Loucy (cell line): ENCODE measurements at regions not wholly inside any gene's neighbourhood (a gene's known extent, or its start where the extent isn't known, plus 50 kb on each side); places are given as distances from the start of the nearest gene placed in this dataset.
"Not testable (repeated sequence)": the region's sequence is repeated elsewhere in the genome, so short reads cannot be mapped to it uniquely, and the experiment has no call there.

Experiments
- H2AFZ ChIP-seq: fragments of 200-600 bp; sonication (generic); 2 replicates; pipeline ENCODE4 v1.6.0; 2016; ENCODE audit warnings: antibody characterized with exemption, mild to moderate bottlenecking, low read length, moderate library complexity
- H3F3A ChIP-seq: fragments of 200-600 bp; 2 replicates; pipeline ENCODE4 v1.6.0; 2016; ENCODE audit warnings: antibody characterized with exemption, low read depth, mild to moderate bottlenecking
- H3K27me3 ChIP-seq: fragments of 200-600 bp; sonication (generic); 2 replicates; pipeline ENCODE4 v1.6.1; 2014; ENCODE audit warnings: low read length, mild to moderate bottlenecking; ENCODE audit not compliant: insufficient read depth, poor library complexity, severe bottlenecking
- H3K36me3 ChIP-seq: fragments of 200-600 bp; sonication (generic); 2 replicates; pipeline ENCODE4 v1.6.1; 2016; ENCODE audit warnings: low read length; ENCODE audit not compliant: insufficient read depth
- H3K4me1 ChIP-seq: fragments of 200-600 bp; sonication (generic); 2 replicates; pipeline ENCODE4 v1.5.1; 2014; ENCODE audit warnings: low read length, mild to moderate bottlenecking; ENCODE audit not compliant: insufficient read depth, poor library complexity, severe bottlenecking
- H3K4me2 ChIP-seq: fragments of 200-600 bp; sonication (generic); 2 replicates; pipeline ENCODE4 v1.6.0; 2014; ENCODE audit warnings: antibody characterized with exemption, low read length, low read depth, mild to moderate bottlenecking; ENCODE audit not compliant: poor library complexity, severe bottlenecking
- H3K4me3 ChIP-seq: fragments of 200-600 bp; sonication (generic); 2 replicates; pipeline ENCODE4 v1.5.1; 2014; ENCODE audit warnings: low read length, mild to moderate bottlenecking, mixed read lengths; ENCODE audit not compliant: poor library complexity, severe bottlenecking
- H3K79me2 ChIP-seq: fragments of 200-600 bp; sonication (generic); 2 replicates; pipeline ENCODE4 v1.6.1; 2014; ENCODE audit warnings: low read length; ENCODE audit not compliant: insufficient read depth
- H3K9ac ChIP-seq: fragments of 200-600 bp; sonication (generic); 2 replicates; pipeline ENCODE4 v1.6.0; 2014; ENCODE audit warnings: mild to moderate bottlenecking, low read depth, low read length, moderate library complexity; ENCODE audit not compliant: poor library complexity, severe bottlenecking
- H3K9me2 ChIP-seq: fragments of 200-600 bp; sonication (generic); replicated peaks from 2 replicates; pipeline ENCODE4 v1.6.1; 2016; ENCODE audit warnings: low read depth, low read length, mixed read lengths
- H3K9me3 ChIP-seq: fragments of 200-600 bp; sonication (generic); 2 replicates; pipeline ENCODE4 v1.6.1; 2014; ENCODE audit warnings: mild to moderate bottlenecking, antibody characterized with exemption, low read length, low read depth; ENCODE audit not compliant: insufficient read depth
- H4K20me1 ChIP-seq: fragments of 200-600 bp; sonication (generic); 2 replicates; pipeline ENCODE4 v1.6.0; 2014; ENCODE audit warnings: antibody characterized with exemption, low read length, mild to moderate bottlenecking; ENCODE audit not compliant: insufficient read depth, poor library complexity, severe bottlenecking
- EZH2phosphoT487 ChIP-seq: fragments of 200-600 bp; IDR thresholded peaks from 2 replicates; pipeline ENCODE4 v1.6.1; 2018; ENCODE audit warnings: antibody characterized with exemption, mild to moderate bottlenecking, moderate library complexity, borderline replicate concordance
- TF ChIP-seq, protein P1 (sequence below): fragments of 200-600 bp; sonication (generic); conservative IDR thresholded peaks from 2 replicates; pipeline ENCODE4 v1.5.1; 2014; ENCODE audit warnings: mild to moderate bottlenecking, antibody characterized with exemption, low read length

DNA sequence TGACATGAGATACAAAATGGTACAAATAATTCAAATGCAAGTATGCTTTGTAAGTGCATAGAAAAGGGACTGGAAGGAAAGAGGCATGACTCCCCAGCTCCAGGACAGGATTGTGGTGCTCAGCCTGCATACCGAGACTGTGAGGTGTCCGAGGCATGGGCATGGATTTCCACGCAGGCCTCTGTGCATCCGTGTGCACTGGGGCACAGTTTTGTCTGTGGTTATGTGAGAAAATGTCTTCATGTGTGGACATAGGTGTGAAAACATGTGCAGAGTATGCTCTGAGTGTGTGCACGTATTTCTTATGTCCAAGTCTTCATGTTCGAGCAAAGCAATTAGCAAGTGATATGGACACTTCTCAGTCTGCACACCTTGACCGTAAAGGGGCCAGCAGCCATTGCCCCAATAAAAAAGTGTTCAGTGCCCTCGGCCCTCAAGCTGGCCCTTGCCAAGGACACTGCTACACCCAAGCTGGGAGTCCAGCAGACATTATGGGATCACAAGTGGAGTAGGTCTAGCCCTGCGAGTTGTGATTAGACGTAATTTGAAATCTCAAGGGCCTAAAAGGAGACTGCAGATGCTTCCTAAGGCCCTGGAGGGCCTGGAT lies 120.7 kb downstream of the CYP26B1 start:
- Histone ChIP-seq H2AFZ (no peak overlapping the region), H3K4me2 (no peak overlapping the region), H3K9ac (no peak overlapping the region), H3F3A (no peaks in the 10 kb centered on the region), H3K9me2 (no peaks in the 10 kb centered on the region), H3K36me3 (no peaks in the 10 kb centered on the region), H3K4me1 (no peaks in the 10 kb centered on the region), H4K20me1 (no peaks in the 10 kb centered on the region), H3K79me2 (no peaks in the 10 kb centered on the region), H3K9me3 (no peaks in the 10 kb centered on the region; the same call in 1 of the 2 replicates), H3K4me3 (no peak overlapping the region), H3K27me3 (no peaks in the 10 kb centered on the region)
- TF ChIP-seq EZH2phosphoT487, result no peak
- TF ChIP-seq, protein P1, sequence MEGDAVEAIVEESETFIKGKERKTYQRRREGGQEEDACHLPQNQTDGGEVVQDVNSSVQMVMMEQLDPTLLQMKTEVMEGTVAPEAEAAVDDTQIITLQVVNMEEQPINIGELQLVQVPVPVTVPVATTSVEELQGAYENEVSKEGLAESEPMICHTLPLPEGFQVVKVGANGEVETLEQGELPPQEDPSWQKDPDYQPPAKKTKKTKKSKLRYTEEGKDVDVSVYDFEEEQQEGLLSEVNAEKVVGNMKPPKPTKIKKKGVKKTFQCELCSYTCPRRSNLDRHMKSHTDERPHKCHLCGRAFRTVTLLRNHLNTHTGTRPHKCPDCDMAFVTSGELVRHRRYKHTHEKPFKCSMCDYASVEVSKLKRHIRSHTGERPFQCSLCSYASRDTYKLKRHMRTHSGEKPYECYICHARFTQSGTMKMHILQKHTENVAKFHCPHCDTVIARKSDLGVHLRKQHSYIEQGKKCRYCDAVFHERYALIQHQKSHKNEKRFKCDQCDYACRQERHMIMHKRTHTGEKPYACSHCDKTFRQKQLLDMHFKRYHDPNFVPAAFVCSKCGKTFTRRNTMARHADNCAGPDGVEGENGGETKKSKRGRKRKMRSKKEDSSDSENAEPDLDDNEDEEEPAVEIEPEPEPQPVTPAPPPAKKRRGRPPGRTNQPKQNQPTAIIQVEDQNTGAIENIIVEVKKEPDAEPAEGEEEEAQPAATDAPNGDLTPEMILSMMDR, result no peak

DNA sequence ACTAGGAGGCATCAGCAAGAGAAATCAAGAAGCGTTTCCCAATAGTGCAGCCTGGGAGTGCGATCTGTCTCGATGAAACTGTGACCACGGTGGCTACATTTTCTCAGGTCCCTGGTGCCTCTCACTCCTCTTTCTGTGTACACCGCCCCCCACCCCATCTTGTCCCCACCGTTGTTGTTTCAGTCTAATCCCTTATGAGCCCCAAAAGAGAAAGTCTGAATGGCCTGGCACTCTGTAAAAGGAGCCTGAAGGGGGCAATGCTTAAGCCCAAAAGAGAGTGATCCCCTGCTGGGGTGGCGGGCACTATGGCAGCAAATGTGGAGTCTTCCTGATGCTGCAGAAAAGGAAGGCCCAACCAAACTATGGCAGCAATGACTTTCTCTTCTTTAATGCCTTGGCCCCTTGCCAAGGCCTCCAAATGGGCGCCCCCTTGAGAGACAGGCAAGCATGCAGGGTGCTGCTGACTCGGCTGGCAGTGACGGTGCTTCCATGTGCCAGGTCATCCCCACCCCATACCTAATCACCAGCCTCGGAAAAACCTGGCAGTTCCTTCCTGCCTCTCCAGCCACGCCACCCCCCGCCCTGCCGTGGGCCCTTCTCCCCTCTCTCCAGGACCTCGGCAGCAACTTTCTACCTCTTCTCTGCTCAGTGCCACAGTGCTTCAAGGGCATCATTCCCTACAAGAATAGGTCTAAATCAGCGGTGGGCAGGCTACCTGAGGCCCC lies 123.0 kb downstream of the CYP26B1 start:
- Histone ChIP-seq H3K4me3 (no peak overlapping the region), H3K36me3 (no peaks in the 10 kb centered on the region), H3K27me3 (no peaks in the 10 kb centered on the region), H3K4me1 (no peaks in the 10 kb centered on the region), H3F3A (no peaks in the 10 kb centered on the region), H3K9me3 (no peaks in the 10 kb centered on the region; the same call in 1 of the 2 replicates), H3K79me2 (no peaks in the 10 kb centered on the region), H3K4me2 (no peak overlapping the region), H4K20me1 (no peaks in the 10 kb centered on the region), H3K9me2 (no peaks in the 10 kb centered on the region), H2AFZ (no peak overlapping the region), H3K9ac (no peak overlapping the region)
- TF ChIP-seq, protein P1, result no peak
- TF ChIP-seq EZH2phosphoT487, result no peak

DNA sequence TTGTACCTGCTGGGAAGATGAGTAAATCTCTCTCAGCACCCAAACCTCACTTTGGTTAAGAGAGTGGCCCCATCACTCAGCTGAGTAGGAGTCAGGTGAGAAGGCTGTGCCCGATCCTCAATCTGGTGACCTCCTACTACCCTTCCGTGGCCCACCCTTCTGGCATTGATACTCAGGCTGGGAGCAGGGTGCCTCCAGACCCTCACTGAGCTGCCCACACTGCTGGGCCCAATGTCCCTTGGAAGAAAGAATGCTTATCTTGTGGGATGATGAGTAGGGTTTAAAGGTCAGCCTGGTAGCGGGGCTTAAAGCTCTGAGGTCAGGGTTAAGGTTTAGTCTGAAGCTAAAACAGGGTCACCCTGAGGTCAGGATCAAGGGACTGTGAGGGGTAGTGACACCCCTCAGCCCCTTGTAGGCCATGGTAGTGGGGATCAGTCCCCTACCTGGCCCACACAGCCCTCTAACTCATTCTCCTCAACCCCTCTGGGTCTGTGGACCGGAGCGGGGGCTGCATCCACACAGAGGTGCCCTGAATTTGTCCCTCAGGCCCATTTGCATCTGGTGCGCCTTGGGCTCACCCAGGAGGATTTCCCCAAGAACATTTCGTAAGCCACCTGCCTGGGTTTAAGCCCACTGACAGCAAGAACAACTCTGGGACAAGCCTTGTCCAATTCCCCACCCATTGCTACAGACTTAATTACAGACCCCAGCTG lies 123.8 kb downstream of the CYP26B1 start:
- Histone ChIP-seq H4K20me1 (no peaks in the 10 kb centered on the region), H3K9ac (no peak overlapping the region), H3F3A (no peaks in the 10 kb centered on the region), H3K79me2 (no peaks in the 10 kb centered on the region), H3K4me3 (no peak overlapping the region), H3K36me3 (no peaks in the 10 kb centered on the region), H3K9me3 (no peaks in the 10 kb centered on the region; the same call in 1 of the 2 replicates), H3K27me3 (no peaks in the 10 kb centered on the region), H2AFZ (no peak overlapping the region), H3K4me1 (no peaks in the 10 kb centered on the region), H3K4me2 (no peak overlapping the region), H3K9me2 (no peaks in the 10 kb centered on the region)
- TF ChIP-seq, protein P1, result no peak
- TF ChIP-seq EZH2phosphoT487, result no peak

DNA sequence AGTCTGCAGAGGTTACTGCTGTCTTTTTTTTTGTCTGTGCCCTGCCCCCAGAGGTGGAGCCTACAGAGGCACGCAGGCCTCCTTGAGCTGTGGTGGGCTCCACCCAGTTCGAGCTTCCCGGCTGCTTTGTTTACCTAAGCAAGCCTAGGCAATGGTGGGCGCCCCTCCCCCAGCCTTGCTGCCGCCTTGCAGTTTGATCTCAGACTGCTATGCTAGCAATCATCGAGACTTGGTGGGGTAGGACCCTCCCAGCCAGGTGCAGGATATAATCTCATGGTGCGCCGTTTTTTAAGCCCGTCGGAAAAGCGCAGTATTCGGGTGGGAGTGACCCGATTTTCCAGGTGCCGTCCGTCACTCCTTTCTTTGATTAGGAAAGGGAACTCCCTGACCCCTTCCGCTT lies 126.3 kb downstream of the CYP26B1 start:
- not testable (repeated sequence) for H3K9me3 ChIP-seq, H4K20me1 ChIP-seq, H2AFZ ChIP-seq, H3K4me3 ChIP-seq, H3K79me2 ChIP-seq, H3K9me2 ChIP-seq, H3K36me3 ChIP-seq, H3F3A ChIP-seq, H3K4me1 ChIP-seq, H3K4me2 ChIP-seq, H3K27me3 ChIP-seq, H3K9ac ChIP-seq
